ENCODE measurements at regions not wholly inside any gene's neighbourhood (a gene's known extent, or its start where the extent isn't known, plus 50 kb on each side); places are given as distances from the start of the nearest gene placed in this dataset.

GRCh38 chr22:22710719-22711531, 66.5 kb downstream of the GGTLC2 start:
- Mint-ChIP-seq H3K27ac (peak overlapping the region; percentile 32 to 93 (median 75)), H3K4me3 (peak overlapping the region in 6 of 8 donors; percentile 26 to 78 (median 49)), H3K9me3 (no peaks in the 10 kb centered on the region), H3K27me3 (no peaks in the 10 kb centered on the region), H3K36me3 (no peaks in the 10 kb centered on the region), H3K4me1 (peaks cover 38 to 61% (median 58%) of the 10 kb centered on the region in 3 donors)
- ATAC-seq (ENCODE audit: low read depth in 2 of 2) (peak; percentile 35 to 58), DNase-seq (peak; percentile 73)

DNA sequence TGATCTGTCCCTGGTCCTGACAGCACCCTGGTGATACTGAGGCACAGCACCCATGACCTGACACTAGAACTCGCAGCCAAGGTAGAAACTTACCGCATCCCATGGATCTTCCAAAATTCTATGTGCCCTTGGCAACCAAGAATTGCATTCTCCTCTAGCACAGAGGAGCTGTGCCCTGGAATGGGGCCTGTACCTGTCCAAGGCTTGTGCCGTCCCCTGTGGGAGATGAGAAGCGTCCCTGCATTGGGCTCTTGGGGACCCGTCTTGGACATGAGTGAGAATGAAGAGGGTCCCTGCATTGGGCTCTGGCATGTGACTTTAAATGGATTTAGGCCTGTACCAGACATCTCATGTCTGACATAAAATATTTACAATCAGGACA, 67.1 kb downstream of the GGTLC2 start:
- no peaks in the 10 kb centered on the region for H3K36me3 Mint-ChIP-seq
- H3K4me3 Mint-ChIP-seq = peak overlapping the region in 4 of 8 donors; percentile 33 to 78 (median 50)
- no peak for ATAC-seq (ENCODE audit: low read depth in 2 of 2)
- H3K27ac Mint-ChIP-seq = peak overlapping the region; percentile 32 to 93 (median 75)
- no peaks in the 10 kb centered on the region for H3K27me3 Mint-ChIP-seq
- H3K4me1 Mint-ChIP-seq = peaks cover 38 to 57% (median 52%) of the 10 kb centered on the region in 3 donors
- H3K9me3 Mint-ChIP-seq = no peaks in the 10 kb centered on the region
- DNase-seq = no peak

GRCh38 chr22:22712092-22712658, 67.8 kb downstream of the GGTLC2 start:
- ATAC-seq (ENCODE audit: low read depth in 2 of 2) = no peak
- Mint-ChIP-seq H3K27me3 (no peaks in the 10 kb centered on the region), H3K4me1 (peaks cover 38 to 60% (median 52%) of the 10 kb centered on the region in 3 donors), H3K36me3 (no peaks in the 10 kb centered on the region), H3K4me3 (peak overlapping the region in 7 of 8 donors; percentile 9 to 78 (median 47)), H3K9me3 (no peaks in the 10 kb centered on the region), H3K27ac (peak overlapping the region in 5 of 6 donors; percentile 62 to 87 (median 74))
- DNase-seq = no peak

DNA sequence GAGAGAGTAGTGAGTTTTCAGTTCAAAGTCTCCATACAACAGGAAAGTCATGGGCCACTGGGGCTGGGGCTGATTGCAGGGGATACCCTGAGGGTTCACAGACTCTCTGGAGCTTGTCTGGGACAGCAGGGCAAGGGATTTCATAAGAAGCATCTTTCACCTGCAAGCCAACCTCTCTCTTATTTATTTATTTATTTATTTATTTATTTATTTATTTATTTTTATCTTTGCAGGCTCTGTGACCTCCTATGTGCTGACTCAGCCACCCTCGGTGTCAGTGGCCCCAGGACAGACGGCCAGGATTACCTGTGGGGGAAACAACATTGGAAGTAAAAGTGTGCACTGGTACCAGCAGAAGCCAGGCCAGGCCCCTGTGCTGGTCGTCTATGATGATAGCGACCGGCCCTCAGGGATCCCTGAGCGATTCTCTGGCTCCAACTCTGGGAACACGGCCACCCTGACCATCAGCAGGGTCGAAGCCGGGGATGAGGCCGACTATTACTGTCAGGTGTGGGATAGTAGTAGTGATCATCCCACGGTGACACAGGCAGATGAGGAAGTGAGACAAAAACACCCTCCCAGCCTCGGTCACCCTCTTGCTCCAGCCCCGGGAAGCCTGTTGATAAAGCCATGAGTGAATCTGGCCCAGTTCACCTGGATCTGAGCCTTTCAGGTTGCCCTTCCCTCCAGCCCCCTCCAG, 68.4 kb downstream of the GGTLC2 start:
- peaks cover 42 to 65% (median 57%) of the 10 kb centered on the region in 3 donors for H3K4me1 Mint-ChIP-seq

DNA sequence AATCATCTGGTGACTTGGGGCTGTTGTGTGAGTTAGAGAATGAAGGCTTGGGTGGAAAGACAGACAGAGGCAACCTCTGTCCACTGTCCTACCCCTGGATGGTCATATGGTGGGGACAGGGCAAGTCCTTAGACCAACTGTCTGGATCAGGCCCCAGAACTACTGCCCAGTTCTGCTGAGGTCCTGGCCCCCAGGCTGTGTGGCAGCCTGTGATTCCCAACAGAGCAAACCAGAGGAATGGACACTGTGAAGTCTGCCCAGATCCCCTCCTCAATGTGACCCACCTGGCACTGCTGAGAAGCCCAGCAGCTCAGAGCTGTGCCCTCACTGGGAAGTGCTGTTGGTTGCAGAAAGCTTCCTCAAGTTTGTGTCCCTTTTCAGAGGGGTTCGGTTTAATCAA, 69.0 kb downstream of the GGTLC2 start:
- DNase-seq (no peak), ATAC-seq (ENCODE audit: low read depth in 2 of 2) (no peak)
- H3K27ac Mint-ChIP-seq = peak overlapping the region; percentile 72 to 91 (median 82)
- H3K9me3 Mint-ChIP-seq = no peaks in the 10 kb centered on the region
- no peaks in the 10 kb centered on the region for H3K27me3 Mint-ChIP-seq
- H3K4me3 Mint-ChIP-seq = peak overlapping the region in 5 of 8 donors; percentile 19 to 82 (median 65)
- peaks cover 45 to 68% (median 59%) of the 10 kb centered on the region in 3 donors for H3K4me1 Mint-ChIP-seq
- H3K36me3 Mint-ChIP-seq = no peaks in the 10 kb centered on the region

More for the DNA sequence above, 68.4 kb downstream of the GGTLC2 start:
- DNase-seq (peak; percentile 46), ATAC-seq (ENCODE audit: low read depth in 2 of 2) (peak; percentile 66 to 68)
- Mint-ChIP-seq H3K9me3 (no peaks in the 10 kb centered on the region), H3K36me3 (no peaks in the 10 kb centered on the region), H3K27ac (peak overlapping the region; percentile 73 to 91 (median 82)), H3K27me3 (no peaks in the 10 kb centered on the region), H3K4me3 (peak overlapping the region in 7 of 8 donors; percentile 9 to 82 (median 56))

- Mint-ChIP-seq H3K27me3 (no peaks in the 10 kb centered on the region), H3K4me3 (peak overlapping the region in 5 of 8 donors; percentile 1 to 81 (median 42)), H3K9me3 (no peaks in the 10 kb centered on the region), H3K36me3 (no peaks in the 10 kb centered on the region), H3K27ac (peak overlapping the region in 4 of 6 donors; percentile 26 to 92 (median 58)), H3K4me1 (peaks cover 45 to 73% (median 64%) of the 10 kb centered on the region in 3 donors)
- peak; percentile 50 for DNase-seq
- peak; percentile 75 to 83 for ATAC-seq (ENCODE audit: low read depth in 2 of 2)
These were observed 70.4 kb downstream of the GGTLC2 start for GRCh38 chr22:22714600-22715335.

DNA sequence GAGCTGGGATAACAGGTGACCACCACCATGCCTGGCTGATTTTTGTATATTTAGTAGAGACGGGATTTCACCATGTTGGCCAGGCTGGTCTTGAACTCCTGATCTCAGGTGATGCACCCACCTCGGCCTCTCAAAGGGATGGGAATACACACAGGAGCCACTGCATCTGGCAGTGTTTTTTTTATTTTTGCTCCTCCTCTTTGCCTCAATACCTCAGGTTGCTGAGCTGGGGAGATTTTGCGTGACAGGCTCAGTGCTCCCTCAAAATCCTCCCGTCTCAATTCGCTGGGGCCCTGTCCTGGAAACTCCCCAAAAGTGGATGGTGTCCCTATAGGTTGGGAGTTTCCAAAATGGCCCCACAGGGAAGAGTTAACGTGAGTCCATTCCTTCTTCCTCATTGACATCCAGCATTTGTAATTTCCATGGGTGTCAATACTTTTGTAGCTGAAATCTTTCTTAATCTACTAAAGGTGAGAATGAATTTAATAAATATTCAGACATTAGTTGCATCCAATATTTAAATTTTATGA, 71.8 kb downstream of the GGTLC2 start:
- no peaks in the 10 kb centered on the region for H3K36me3 Mint-ChIP-seq
- H3K9me3 Mint-ChIP-seq = no peaks in the 10 kb centered on the region
- DNase-seq = no peak
- no peaks in the 10 kb centered on the region for H3K27me3 Mint-ChIP-seq
- peaks cover 56 to 79% (median 69%) of the 10 kb centered on the region in 3 donors for H3K4me1 Mint-ChIP-seq
- no peak for ATAC-seq (ENCODE audit: low read depth in 2 of 2)
- peak overlapping the region in 2 of 8 donors; percentile 12 to 18 for H3K4me3 Mint-ChIP-seq
- H3K27ac Mint-ChIP-seq = no peak overlapping the region

GRCh38 chr22:22717664-22718063, 73.2 kb downstream of the GGTLC2 start:
- Mint-ChIP-seq H3K9me3 (no peaks in the 10 kb centered on the region), H3K27me3 (no peaks in the 10 kb centered on the region), H3K4me1 (peaks cover 64 to 76% (median 67%) of the 10 kb centered on the region in 3 donors), H3K4me3 (peak overlapping the region in 1 of 8 donors; percentile 66), H3K27ac (peak overlapping the region in 1 of 6 donors; percentile 7), H3K36me3 (no peaks in the 10 kb centered on the region)
- no peak for DNase-seq
- ATAC-seq (ENCODE audit: low read depth in 2 of 2) = no peak

GRCh38 chr22:22720201-22720723, 75.8 kb downstream of the GGTLC2 start:
- ATAC-seq (ENCODE audit: low read depth in 2 of 2) (peak; percentile 82 to 84), DNase-seq (peak; percentile 72)
- no peaks in the 10 kb centered on the region for H3K36me3 Mint-ChIP-seq
- no peaks in the 10 kb centered on the region for H3K9me3 Mint-ChIP-seq
- peak overlapping the region; percentile 32 to 89 (median 83) for H3K4me3 Mint-ChIP-seq
- H3K27ac Mint-ChIP-seq = peak overlapping the region; percentile 95 to 98 (median 98)
- no peaks in the 10 kb centered on the region for H3K27me3 Mint-ChIP-seq
- H3K4me1 Mint-ChIP-seq = peaks cover 41 to 55% (median 42%) of the 10 kb centered on the region in 3 donors

DNA sequence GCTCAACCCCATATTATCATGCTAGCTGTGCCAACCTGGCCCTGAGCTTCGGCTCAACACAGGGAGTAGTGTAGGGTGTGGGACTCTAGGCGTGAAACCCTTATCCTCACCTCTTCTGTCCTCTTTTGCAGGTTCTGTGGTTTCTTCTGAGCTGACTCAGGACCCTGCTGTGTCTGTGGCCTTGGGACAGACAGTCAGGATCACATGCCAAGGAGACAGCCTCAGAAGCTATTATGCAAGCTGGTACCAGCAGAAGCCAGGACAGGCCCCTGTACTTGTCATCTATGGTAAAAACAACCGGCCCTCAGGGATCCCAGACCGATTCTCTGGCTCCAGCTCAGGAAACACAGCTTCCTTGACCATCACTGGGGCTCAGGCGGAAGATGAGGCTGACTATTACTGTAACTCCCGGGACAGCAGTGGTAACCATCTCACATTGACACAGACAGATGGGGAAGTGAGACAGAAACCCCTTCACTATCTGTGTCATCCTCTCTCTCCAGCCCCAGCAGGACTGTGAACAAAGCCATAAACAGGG, 76.4 kb downstream of the GGTLC2 start:
- peak; percentile 71 for DNase-seq
- peak; percentile 84 to 89 for ATAC-seq (ENCODE audit: low read depth in 2 of 2)
- Mint-ChIP-seq H3K4me3 (peak overlapping the region; percentile 22 to 89 (median 83)), H3K9me3 (no peaks in the 10 kb centered on the region), H3K36me3 (no peaks in the 10 kb centered on the region), H3K27ac (peak overlapping the region; percentile 95 to 98 (median 98)), H3K4me1 (peaks cover 37 to 50% (median 38%) of the 10 kb centered on the region in 3 donors), H3K27me3 (no peaks in the 10 kb centered on the region)

DNA sequence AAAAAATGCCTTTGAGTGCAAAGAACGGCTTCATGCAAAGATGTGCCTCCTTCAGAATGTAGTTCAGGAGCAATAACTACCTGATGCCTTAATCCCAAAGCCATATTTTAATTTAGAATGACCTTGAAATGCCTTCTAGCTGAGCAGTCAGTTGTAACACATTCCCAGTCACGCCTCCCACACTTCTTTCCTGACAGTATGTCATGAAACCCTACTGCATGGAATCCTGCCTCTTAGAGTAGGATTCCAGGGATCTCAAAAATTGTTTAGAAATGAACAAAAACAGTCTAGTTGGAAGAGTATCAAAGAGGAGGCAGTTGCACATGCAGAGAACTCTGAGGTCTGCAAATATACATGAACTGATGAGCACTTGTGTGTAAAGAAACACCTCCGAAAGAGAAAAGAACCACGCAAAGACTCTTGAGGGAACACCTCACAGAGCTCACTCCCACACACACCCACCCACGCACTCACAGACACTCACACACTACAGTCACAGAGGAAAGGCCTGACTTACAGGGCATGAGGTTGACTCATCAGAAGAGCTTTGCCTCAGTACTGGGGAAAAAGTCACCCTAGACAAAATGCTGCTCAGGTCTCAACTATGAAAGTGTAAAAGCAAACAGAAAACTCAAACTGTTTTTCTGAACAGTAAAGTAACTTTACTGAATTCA, 77.4 kb downstream of the GGTLC2 start:
- peak; percentile 44 for DNase-seq
- Mint-ChIP-seq H3K36me3 (no peaks in the 10 kb centered on the region), H3K27ac (peak overlapping the region; percentile 6 to 98 (median 96)), H3K4me1 (peaks cover 37 to 50% (median 42%) of the 10 kb centered on the region in 3 donors), H3K4me3 (peak overlapping the region in 6 of 8 donors; percentile 70 to 89 (median 80)), H3K9me3 (no peaks in the 10 kb centered on the region), H3K27me3 (no peaks in the 10 kb centered on the region)
- no peak for ATAC-seq (ENCODE audit: low read depth in 2 of 2)

- H3K36me3 Mint-ChIP-seq = no peaks in the 10 kb centered on the region
- H3K9me3 Mint-ChIP-seq = no peaks in the 10 kb centered on the region
- DNase-seq (no peak), ATAC-seq (ENCODE audit: low read depth in 2 of 2) (no peak)
- no peak overlapping the region for H3K27ac Mint-ChIP-seq
- H3K27me3 Mint-ChIP-seq = peaks cover 6 to 13% (median 8%) of the 10 kb centered on the region in 3 donors
- peaks cover 0 to 8% (median 6%) of the 10 kb centered on the region in 3 donors for H3K4me1 Mint-ChIP-seq
- no peak overlapping the region for H3K4me3 Mint-ChIP-seq
These were observed 84.0 kb downstream of the GGTLC2 start for GRCh38 chr22:22728382-22728781.

Data from naive B cell (primary cell).